ENCODE measurements at regions not wholly inside any gene's neighbourhood (a gene's known extent, or its start where the extent isn't known, plus 50 kb on each side); places are given as distances from the start of the nearest gene placed in this dataset.
"Not testable (repeated sequence)": the region's sequence is repeated elsewhere in the genome, so short reads cannot be mapped to it uniquely, and the experiment has no call there.

DNA sequence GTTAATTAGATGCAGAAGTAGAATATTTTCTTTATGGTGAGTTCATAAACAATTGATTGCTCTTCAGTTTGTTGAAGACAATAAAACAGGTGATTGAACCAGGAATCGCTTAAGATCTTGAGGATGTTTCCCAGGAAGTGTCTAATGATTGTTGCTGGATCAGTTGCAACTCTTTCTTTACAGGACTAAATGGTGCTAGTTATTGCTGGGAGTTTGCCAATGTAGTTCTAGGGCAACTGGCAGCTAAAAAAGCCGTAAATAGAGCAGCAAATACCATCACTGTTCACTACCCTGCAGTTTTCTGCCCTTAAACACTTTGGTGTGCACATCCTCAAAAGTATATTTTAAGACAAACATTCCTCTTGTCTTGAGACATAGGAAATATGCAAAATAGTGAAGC lies 119.2 kb upstream of the ANK3 start:
- DNase-seq, result no peak

DNA sequence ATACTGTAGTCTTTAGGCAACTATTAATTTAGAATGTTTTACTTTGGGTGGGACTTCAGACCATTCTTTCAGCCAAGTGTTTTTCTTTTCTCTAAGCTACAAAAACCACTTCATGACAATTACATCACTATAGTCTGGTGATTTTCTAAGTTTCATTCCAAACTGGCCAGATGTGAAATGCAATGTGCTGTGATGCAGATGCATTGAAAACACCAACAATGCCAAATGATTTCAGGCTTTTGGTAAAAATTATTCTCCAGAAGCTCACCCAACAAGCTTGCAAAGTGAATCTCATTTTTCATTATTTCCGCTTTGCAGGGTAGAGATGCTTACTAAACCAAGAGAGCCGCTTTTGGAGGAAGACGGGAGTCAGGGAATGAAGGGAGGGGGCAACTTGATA lies 118.4 kb upstream of the ANK3 start:
- DNase-seq, result no peak

DNA sequence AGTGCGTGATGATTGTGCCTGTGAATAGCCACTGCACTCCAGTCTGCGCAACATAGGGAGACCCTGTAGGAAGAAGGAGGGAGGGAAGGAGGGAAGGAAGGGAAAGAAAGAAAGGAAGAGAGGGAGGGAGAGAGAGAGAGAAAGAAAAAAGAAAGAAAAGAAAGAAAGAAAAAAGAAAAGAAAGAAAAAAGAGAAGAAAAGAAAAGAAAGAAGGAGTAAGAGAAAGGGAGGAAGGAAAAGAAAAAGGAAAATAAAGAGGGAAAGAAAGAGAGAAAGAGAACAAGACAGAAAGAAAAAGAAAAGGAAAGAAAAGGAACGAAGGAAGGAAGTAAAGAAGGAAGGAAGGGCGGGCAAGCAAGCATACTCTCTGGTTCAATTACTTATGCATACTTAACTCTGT lies 112.9 kb upstream of the ANK3 start:
- no peak for DNase-seq

DNA sequence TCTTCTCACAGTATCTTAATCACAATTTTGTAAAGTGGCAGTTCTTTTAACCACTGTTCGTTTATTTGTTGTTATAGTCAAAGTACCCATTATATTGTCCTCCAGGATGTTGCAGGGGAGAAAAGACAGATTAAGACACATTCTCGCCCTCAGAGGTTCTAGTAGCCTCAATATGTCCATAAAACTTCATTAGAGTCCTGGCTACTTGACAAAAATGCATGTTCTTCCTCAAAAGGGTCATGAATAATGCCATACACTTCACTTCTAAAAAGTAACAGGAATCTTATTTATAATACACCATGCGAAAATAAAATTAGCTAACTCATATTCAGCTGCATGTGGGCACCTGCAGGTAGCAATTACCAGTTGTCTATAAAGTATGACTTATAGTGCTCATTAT lies 109.3 kb upstream of the ANK3 start:
- no peak for DNase-seq

DNA sequence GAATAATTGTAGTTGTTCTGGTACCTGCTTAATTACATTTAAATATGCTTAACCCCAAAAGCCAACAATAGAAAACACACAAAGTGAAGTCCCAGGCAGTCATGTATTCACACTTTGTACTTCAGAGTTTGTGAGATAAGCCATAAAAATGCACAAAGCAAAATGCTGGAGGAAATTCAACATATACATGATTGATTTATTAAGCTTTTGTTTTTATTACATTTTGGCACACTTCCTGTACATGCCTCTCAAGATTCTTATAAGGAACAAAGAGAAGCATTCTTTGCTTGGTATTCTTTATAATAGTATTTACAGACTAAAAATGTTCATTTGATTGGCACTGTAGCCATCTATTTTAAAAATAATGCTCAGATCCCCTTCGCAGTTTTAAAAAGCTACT lies 107.7 kb upstream of the ANK3 start:
- DNase-seq, result no peak

DNA sequence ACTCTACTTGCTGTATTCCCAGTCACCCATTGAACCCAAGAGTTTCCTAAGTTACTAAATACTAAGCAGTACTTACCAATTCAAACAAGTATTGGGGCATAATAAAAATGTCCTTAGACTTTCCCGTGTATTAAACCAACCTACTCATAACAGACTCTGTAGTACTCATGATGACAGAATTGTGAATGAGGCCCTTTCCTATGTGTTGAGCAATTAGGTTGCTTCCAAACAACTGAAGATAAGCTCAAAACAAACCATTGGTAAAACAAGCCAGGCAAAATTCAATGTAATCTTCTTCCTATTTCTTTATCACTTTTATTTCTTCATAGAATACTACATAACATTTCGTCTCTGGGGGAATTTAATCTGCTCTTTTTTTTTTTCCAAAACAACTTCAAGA lies 106.5 kb upstream of the ANK3 start:
- no peak for DNase-seq

DNA sequence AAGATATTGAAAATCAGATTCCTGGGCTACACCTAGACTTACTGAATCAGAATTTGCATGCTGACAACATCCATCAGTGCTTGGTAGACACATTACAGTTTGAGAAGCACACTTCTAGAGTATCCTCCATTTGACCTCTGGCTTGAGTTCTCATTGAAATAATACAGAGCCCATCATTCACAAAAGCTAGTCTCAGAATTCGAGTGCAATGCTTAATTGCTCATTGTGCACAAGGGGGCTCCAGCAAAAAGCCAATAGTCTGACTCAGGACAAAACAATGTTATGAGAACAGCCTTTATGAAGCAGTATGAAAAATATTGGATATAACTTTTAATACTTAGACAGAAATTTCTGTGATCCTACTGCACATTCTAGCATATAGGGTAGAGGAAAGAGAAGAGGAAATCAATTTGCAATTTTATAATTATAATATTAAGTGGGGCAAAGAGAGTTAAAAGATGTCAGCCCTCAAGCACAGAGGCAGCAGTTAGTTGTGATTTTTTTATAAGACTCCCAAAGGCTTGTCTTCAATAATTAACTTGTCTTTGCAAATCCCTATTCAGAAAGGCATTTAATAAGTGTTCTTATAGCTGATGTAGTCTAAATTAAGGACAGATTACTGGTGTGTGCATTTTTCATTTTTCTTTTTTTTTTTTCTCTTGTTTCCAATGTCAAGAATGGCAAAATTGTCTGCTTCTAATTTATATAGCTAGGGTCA lies 105.8 kb upstream of the ANK3 start:
- no peak for DNase-seq

DNA sequence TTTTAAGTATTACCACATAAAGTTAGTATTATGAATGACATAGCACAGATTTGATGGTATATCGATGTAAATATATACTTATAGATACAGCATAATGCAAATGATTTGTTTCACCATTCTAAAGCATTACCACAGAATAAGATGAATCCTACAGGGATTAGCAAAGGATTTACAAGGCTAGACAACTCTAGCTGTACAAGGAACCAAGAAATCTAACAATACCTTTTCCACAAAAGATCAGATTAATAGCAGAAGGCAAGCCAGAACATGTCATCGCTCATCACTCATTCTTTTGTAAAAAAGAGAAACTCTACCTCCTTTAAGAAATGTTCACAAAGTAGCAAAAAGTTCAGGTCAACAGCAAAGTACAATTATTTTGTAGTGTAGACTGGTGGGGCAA lies 105.1 kb upstream of the ANK3 start:
- DNase-seq, result no peak

DNA sequence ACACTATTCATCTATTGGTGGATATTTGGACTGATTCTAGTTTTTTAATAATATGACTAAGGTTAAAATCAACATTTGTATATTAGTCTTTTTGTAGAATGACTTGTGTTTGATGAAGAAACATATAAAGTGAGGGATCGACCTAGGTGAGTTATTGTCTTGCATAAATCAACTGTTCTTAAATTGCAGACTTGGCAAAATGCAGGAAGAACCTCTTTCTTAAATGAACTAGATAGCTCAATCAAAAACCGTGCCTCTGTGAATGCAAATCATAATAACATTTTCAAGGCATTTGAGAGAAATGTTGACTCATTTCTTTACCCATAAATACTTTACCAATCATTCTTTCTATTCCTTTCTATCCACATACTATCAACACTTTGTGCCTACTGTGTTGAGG lies 101.5 kb upstream of the ANK3 start:
- DNase-seq, result no peak

DNA sequence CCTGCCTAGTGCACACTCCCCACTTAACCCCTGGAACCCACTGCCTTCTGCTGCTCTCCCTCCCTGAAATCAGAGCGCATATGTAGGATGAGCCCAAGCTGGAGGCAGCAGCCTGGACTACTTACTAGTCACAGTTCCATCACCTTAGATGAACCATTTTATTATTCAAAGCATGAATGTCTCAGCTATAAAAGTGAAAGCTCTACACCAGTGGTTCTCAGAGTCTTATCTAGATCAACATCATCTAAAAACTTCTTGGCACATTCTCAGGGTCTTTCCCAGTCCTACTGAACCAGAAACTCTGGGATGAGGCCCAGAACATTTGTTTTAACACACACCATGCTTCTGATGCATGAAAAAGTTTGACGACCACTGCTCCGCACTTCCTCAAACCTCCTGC lies 100.3 kb upstream of the ANK3 start:
- no peak for DNase-seq

DNA sequence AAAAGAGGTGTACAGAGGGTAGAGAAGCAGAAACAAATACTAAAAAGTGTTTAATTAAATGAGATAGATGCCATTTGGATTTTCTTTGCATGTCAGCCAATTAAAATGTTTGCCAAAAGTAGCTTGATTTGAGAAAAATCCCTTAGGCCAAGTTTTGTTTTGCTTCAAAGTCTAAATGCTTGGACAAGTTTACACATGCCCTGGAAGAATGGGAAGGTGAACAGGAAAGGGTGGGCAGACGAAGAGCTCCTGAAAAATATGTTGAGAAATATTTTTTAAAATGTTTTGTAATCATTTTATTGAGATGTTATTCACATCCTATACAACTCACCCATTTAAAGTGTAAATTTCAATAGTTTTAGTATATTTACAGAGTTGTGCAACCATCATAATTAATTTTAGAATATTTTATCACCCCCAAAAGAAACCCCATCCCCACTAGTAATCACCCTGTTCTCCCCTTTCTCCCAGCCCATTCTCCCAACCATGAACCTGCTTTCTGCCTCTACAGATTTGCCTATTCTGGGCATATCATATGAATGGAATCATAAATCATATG lies 98.5 kb upstream of the ANK3 start:
- DNase-seq, result no peak

DNA sequence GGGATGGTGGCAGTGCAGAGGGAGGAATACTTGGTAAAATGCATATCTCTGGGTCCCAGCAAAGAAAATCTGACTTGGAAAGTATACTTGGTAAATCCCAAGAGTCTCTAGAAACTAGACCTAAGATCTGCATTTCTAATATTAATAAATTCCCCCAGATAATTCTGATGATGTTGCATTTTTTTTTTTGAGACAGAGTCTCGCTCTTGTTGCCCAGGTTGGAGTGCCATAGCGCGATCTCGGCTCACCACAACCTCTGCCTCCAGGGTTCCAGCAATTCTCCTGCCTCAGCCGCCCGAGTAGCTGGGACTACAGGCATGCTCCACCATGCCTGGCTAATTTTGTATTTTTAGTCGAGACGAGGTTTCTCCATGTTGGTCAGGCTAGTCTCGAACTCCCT lies 97.9 kb upstream of the ANK3 start:
- DNase-seq, result no peak

DNA sequence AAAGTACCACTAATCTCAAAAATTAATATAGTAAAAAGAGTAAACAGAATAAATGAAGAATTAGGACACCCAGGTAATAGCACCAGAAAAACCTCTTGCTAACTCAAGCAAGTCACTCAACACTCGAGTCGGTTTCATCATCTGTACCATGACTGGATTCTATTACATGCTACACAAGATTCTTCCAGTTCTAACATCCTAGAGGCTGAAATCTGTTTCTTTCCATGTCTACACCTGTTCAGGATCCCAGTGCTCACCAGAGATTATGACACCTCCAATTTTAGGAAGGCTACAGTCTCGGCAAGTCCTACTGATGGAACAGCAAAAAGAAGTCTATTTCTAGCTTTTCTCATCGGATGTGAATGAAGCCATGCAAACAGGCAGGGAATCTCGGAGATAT lies 95.3 kb upstream of the ANK3 start:
- DNase-seq, result no peak

DNA sequence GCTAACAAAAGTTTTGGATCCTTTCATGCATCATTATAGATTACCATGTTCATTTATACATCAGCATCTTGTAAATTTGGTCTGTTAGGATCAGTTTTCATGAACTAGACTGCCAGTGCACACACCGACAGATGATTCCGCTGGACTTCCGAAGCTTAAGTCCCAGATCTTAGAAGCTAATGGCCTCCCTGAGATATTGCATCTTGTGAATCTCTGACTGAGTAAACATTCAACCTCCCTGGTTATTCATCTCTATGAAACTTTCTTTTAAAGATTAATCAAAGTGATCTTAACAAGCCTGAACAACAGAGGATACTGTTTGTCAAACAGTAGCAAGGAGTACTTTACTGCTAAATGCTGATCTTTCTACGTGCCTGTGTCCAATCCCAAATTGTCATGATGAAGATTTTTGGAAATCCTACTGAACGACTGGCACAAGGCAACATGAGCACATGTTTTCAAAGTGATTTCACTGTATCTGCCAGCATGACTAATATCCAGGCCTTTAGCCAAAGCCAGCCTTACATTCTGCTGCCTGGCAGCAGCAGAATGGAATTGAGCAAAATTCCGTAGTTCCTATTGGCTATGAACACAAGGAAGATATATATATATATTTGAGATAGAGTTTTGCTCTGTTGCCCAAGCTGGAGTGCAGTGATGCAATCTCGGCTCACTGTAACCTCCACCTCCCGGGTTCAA lies 91.3 kb upstream of the ANK3 start:
- no peak for DNase-seq

DNA sequence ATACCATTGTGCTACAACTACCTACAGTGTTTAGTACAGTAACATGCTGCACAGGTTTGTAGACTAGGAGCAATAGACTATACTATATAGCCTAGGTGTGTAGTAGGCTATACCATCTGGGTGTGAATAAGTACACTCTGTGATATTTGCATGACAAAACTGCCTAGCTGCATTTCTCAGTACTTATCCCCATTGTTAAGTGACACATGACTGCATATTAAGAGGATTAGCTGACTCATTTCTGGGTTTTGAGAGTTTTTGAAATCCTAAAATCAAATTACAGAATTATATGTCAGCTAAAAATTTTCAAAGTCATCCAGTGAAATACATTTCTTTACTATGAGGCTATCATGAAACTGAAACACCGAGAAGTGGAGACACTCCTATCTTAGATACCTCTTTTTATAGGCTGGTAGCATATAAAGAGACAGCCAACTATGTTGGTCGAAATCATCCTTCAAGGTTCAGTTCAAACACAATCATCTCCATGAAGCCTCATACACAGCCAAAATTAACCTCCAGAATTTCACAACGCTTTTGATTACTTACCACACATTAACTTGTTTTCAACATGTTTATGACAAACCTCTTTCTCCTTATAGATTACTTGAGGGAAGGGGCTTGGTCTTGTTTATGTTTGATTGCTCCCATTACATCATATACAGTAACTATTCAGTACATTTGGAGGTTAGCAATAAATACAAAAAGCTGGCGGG lies 89.8 kb upstream of the ANK3 start:
- DNase-seq, result peak; percentile 66

DNA sequence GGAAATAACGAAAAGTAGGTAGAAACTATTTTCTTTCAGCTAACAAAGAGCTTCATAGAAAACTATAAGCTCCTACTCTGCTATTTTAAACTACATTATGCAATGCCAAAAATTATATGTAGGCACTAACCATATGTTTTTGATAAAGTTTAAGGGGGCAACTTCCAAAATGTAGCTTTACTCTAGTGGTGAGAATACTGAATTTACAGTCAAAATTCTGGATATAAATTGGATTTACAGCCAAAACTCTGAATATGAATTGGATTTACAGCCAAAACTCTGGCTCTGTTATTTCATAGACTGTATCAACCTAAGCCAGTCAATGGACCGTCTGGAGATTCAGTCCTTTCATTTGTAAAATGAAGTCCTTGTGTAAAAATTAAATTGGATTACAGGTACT lies 86.8 kb upstream of the ANK3 start:
- DNase-seq, result no peak

DNA sequence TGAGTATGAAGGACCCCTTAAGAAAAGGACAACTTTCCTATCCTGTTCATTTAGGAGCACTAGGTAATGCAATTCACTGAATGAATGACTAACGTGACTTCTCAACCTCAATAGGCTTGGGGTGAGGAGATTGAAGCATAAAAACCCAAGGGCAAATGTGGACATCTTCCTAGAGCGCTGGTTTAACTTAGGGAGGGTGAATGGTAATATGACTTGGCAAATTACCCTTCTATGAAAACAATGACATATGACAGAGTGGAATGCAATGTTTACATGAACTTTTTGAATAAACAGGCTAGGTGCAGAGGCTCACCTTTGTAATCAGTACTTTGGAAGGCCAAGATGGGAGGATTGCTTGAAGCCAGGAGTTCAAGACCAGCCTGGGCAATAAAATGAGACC lies 83.9 kb upstream of the ANK3 start:
- no peak for DNase-seq

DNA sequence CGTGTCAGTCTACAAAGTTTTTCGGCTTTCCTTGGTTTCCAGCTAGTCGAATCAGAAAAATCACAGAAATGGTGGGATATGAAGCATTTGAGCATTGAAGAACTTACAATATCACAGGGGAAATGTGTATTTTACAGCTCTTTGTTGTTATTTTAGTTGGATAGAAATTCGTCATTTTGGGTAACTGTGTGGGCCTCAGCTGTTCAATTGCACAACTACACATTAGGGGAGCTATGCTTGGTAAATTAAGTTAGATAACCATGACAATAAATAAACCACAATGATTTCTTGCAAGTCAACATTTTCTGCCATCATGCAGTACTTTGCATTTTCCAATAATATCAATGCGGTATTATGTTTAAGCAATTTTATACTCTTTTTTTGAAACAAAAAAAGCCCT lies 80.4 kb upstream of the ANK3 start:
- DNase-seq, result no peak

DNA sequence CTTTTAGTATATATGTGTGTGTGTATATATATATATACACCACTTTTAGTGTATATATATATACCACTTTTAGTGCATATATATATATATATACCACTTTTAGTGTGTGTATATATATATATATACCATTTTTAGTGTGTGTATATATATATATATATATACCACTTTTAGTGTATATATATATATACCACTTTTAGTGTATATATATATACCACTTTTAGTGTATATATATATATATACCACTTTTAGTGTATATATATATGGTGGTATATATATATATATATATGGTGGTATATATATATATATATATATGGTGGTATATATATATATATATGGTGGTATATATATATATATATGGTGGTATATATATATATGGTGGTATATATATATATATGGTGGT lies 79.5 kb upstream of the ANK3 start:
- DNase-seq, result not testable (repeated sequence)

DNA sequence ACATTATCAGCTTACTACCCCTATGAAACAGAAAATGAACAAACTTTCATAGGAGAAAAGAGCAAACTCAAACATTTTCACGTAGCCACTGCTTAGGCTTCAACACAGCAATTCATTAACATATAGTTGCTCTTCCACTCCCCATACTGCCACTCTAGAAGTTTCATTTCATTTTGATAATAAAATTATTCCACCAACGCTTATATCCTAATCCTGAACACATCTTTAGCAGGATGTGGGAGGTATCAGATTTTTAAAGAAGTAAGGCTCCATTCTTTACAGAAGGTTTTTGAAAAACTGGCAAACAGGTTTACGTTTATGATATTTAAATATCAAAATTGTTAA lies 77.5 kb upstream of the ANK3 start:
- DNase-seq, result no peak

DNA sequence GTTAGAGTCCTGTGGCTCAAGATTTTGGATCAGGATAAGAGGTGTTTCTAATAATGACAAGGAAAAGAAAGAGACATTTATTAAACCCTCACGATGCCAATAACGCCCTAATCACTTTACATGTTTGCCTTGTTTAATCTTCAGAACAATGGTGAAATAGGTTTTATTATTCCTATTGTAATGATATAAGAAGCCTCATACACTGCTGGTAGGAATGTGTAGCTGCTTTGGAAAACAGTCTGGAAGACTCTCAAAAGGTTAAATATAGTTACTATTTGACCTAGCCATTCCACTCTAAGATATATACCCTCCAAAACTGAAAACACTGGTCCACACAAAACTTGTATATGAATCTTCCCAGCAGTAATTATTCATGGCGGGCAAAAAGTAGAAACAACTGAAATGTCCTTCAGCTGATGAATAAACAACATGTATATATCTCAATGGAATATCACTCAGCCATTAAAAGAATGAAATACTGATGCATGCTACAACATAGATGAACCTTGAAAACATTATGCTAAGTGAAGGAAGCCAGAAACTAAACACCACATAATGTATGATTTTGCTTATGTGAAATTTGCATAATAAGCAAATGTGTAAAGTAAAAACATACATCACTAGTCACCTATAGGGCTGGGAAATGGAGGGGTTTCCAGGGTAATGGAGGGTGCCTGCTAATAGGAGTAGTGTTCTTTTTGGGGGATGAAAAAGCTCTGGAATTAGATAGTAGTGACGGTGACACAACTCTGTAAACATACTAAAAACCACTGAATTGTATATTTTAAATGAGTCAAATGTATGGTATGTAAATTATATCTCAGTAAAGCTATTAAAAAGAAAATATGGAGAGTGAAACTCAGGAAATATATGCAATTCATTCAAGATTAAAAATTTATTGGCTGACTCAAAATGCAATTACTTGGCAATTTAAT lies 76.9 kb upstream of the ANK3 start:
- DNase-seq, result no peak

DNA sequence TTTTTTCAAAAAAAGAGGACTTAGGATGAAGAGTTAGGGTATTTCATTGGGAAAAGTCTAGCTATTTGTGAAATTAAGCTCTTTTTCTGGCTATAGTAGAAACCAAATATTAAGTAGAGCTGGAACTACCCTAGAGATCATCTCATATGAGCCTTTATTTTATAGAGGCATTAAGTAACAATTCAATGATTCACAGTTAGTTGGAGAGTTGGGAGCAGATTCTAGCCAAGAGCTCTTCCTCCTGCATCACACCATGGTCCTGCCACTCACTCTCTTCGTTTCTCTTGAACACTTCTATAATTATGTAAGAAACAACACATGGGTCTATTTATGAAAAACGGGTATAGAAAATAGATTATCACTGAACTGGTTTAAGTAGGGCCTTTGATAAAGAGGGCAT lies 76.1 kb upstream of the ANK3 start:
- DNase-seq, result no peak

DNA sequence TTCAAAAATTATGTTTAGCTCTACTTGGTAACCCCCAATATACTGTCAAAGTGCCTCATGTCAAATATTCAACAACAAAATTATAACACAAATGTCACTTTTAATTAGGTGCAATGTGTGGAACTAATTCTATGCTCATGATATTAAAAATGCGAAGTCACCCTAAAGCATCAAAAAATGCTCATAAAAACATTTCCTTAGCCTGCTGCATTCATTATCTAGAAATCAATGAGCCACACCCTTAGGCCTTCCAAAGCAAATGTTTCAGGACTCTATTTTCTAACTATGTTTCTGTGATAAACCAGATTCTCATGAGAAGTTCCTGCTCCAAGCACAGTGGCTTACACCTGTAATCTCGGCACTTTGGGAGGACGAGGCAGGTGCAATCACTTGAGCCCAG lies 75.0 kb upstream of the ANK3 start:
- no peak for DNase-seq

Data from activated CD4-positive, alpha-beta T cell treated with anti-CD3 and anti-CD28 coated beads, Interleukin-10, Interleukin-2, amounts not matched to agents 100 ng/mL and 50 ng/mL, durations not matched to agents 16 hours and 8 hours (primary cell).